Stomach (tissue), 4 donors: ENCODE measurements at regions not wholly inside any gene's neighbourhood (a gene's known extent, or its start where the extent isn't known, plus 50 kb on each side); places are given as distances from the start of the nearest gene placed in this dataset.

Experiments
- CTCF ChIP-seq, 7 experiments: fragments of 450-650 bp in 4 of 7; fragments of 200-600 bp in 3 of 7; sonication (generic) in 3 of 7; IDR thresholded peaks; one replicate each; pipeline ENCODE4 v1.5.1; 2016 to 2019; ENCODE audit warnings: antibody characterized with exemption in 7 of 7, control low read depth in 2 of 7, mild to moderate bottlenecking in 1 of 7
- POLR2A ChIP-seq, 4 donors: fragments of 450-650 bp; IDR thresholded peaks; one replicate each; pipeline ENCODE4 v1.6.1; 2016; ENCODE audit warnings: antibody characterized with exemption in 4 of 4, control low read depth in 2 of 4, mild to moderate bottlenecking in 1 of 4, moderate library complexity in 1 of 4

- TF ChIP-seq CTCF (IDR thresholded peaks at IDR 0.05) (no peak), POLR2A (IDR thresholded peaks at IDR 0.05) (no peak)
Measured at GRCh38 chr11:111193924-111194490, 51.5 kb upstream of the POU2AF2 start.
